SIG-M5 treated with dmso at 0.1 percent for 504 hours (cell line): ENCODE measurements at regions not wholly inside any gene's neighbourhood (a gene's known extent, or its start where the extent isn't known, plus 50 kb on each side); places are given as distances from the start of the nearest gene placed in this dataset.
"Not testable (repeated sequence)": the region's sequence is repeated elsewhere in the genome, so short reads cannot be mapped to it uniquely, and the experiment has no call there.

Source experiments
- DNase-seq: peaks from one replicate; lab custom pipeline; 2025; ENCODE audit not compliant: unreplicated experiment; lab: John Stamatoyannopoulos, UW

- not testable (repeated sequence) for DNase-seq
These were observed 86.8 kb upstream of the ADORA2B start for GRCh38 chr17:15858082-15858481.

GRCh38 chr17:15860774-15861173, 84.2 kb upstream of the ADORA2B start:
- DNase-seq = not testable (repeated sequence)

- DNase-seq = not testable (repeated sequence)
These were observed 80.9 kb upstream of the ADORA2B start for GRCh38 chr17:15864061-15864460.

GRCh38 chr17:15864472-15864871, 80.5 kb upstream of the ADORA2B start:
- not testable (repeated sequence) for DNase-seq

GRCh38 chr17:15866015-15866414, 78.9 kb upstream of the ADORA2B start:
- not testable (repeated sequence) for DNase-seq

GRCh38 chr17:15867331-15867730, 77.6 kb upstream of the ADORA2B start:
- DNase-seq = not testable (repeated sequence)

GRCh38 chr17:15869868-15870267, 75.1 kb upstream of the ADORA2B start:
- DNase-seq = not testable (repeated sequence)

- DNase-seq = not testable (repeated sequence)
These were observed 72.3 kb upstream of the ADORA2B start for GRCh38 chr17:15872677-15873076.

GRCh38 chr17:15877882-15878500, 66.9 kb upstream of the ADORA2B start:
- not testable (repeated sequence) for DNase-seq

- no peak for DNase-seq
These were observed 62.7 kb upstream of the ADORA2B start for GRCh38 chr17:15882058-15882720.

- no peak for DNase-seq
These were observed 62.2 kb upstream of the ADORA2B start for GRCh38 chr17:15882777-15883176.

- peak; percentile 70 for DNase-seq
These were observed 61.3 kb upstream of the ADORA2B start for GRCh38 chr17:15883617-15884111.

GRCh38 chr17:15884731-15885130, 60.2 kb upstream of the ADORA2B start:
- no peak for DNase-seq

- DNase-seq = no peak
These were observed 59.2 kb upstream of the ADORA2B start for GRCh38 chr17:15885770-15886169.

GRCh38 chr17:15886221-15886620, 58.7 kb upstream of the ADORA2B start:
- no peak for DNase-seq

- DNase-seq = no peak
These were observed 58.1 kb upstream of the ADORA2B start for GRCh38 chr17:15886804-15887203.

- no peak for DNase-seq
These were observed 56.5 kb upstream of the ADORA2B start for GRCh38 chr17:15888436-15888835.

- DNase-seq = no peak
These were observed 54.5 kb upstream of the ADORA2B start for GRCh38 chr17:15890279-15890892.

GRCh38 chr17:15891318-15891717, 53.6 kb upstream of the ADORA2B start:
- no peak for DNase-seq

- no peak for DNase-seq
These were observed 52.7 kb upstream of the ADORA2B start for GRCh38 chr17:15892244-15892643.

- no peak for DNase-seq
These were observed 51.9 kb upstream of the ADORA2B start for GRCh38 chr17:15892731-15893657.
